ENCODE measurements at regions not wholly inside any gene's neighbourhood (a gene's known extent, or its start where the extent isn't known, plus 50 kb on each side); places are given as distances from the start of the nearest gene placed in this dataset.
"Not testable (repeated sequence)": the region's sequence is repeated elsewhere in the genome, so short reads cannot be mapped to it uniquely, and the experiment has no call there.

DNA sequence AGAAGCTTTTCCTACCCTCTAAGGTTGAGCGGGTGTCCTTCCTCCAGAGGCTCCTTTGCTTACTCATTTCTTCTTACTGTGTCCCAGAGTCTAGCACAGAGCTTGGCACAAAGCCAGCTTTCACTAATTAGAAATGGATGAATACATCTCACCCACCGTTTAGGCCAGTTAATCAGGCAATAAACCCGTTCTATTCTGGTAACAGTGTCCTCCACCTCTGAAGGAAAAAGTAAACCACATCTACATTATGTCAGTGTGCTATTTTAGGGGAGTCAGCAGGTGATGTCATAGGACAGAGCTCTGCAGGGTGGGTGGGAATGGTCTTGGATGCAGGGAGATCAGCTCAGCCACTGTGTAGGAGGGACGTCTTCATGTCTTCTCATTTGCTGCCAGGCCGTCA lies 109.2 kb downstream of the OSTF1 start:
- H3K27ac ChIP-seq (ENCODE audit: low read length): no peak overlapping the region
- no CpG with 5 or more reads among the region's 5 CpGs for WGBS (ENCODE audit: insufficient coverage, low lambda C conversion rate)
- H3K9me3 ChIP-seq (ENCODE audit: control insufficient read depth, low read depth, low read length): no peaks in the 10 kb centered on the region
- no peaks in the 10 kb centered on the region for H3K36me3 ChIP-seq (ENCODE audit: control insufficient read depth, insufficient read depth, low read length)
- H3K4me1 ChIP-seq (ENCODE audit: control insufficient read depth, insufficient read depth, low read length): no peaks in the 10 kb centered on the region
- H3K27me3 ChIP-seq (ENCODE audit: control insufficient read depth, insufficient read depth, low read length): no peaks in the 10 kb centered on the region
- no peak overlapping the region for H3K4me3 ChIP-seq (ENCODE audit: low read length)
- DNase-seq: no peak

GRCh38 chr9:75198436-75198835 lies 110.1 kb downstream of the OSTF1 start:
- Histone ChIP-seq H3K27me3 (ENCODE audit: control insufficient read depth, insufficient read depth, low read length) (no peaks in the 10 kb centered on the region), H3K4me3 (ENCODE audit: low read length) (no peak overlapping the region), H3K27ac (ENCODE audit: low read length) (no peak overlapping the region), H3K4me1 (ENCODE audit: control insufficient read depth, insufficient read depth, low read length) (no peaks in the 10 kb centered on the region), H3K36me3 (ENCODE audit: control insufficient read depth, insufficient read depth, low read length) (no peaks in the 10 kb centered on the region), H3K9me3 (ENCODE audit: control insufficient read depth, low read depth, low read length) (no peaks in the 10 kb centered on the region)
- no CpG with 5 or more reads among the region's 7 CpGs for WGBS (ENCODE audit: insufficient coverage, low lambda C conversion rate)
- DNase-seq: no peak

- H3K4me3 ChIP-seq (ENCODE audit: low read length): no peak overlapping the region
- H3K27me3 ChIP-seq (ENCODE audit: control insufficient read depth, insufficient read depth, low read length): no peaks in the 10 kb centered on the region
- H3K36me3 ChIP-seq (ENCODE audit: control insufficient read depth, insufficient read depth, low read length): no peaks in the 10 kb centered on the region
- WGBS (ENCODE audit: insufficient coverage, low lambda C conversion rate): 100% methylated on average over 1 of the region's 1 CpG
- no peaks in the 10 kb centered on the region for H3K9me3 ChIP-seq (ENCODE audit: control insufficient read depth, low read depth, low read length)
- H3K27ac ChIP-seq (ENCODE audit: low read length): no peak overlapping the region
- DNase-seq: peak in 1 of 2 donors; percentile 21
- no peaks in the 10 kb centered on the region for H3K4me1 ChIP-seq (ENCODE audit: control insufficient read depth, insufficient read depth, low read length)
Observed at GRCh38 chr9:75200892-75201470, 112.7 kb downstream of the OSTF1 start.

DNA sequence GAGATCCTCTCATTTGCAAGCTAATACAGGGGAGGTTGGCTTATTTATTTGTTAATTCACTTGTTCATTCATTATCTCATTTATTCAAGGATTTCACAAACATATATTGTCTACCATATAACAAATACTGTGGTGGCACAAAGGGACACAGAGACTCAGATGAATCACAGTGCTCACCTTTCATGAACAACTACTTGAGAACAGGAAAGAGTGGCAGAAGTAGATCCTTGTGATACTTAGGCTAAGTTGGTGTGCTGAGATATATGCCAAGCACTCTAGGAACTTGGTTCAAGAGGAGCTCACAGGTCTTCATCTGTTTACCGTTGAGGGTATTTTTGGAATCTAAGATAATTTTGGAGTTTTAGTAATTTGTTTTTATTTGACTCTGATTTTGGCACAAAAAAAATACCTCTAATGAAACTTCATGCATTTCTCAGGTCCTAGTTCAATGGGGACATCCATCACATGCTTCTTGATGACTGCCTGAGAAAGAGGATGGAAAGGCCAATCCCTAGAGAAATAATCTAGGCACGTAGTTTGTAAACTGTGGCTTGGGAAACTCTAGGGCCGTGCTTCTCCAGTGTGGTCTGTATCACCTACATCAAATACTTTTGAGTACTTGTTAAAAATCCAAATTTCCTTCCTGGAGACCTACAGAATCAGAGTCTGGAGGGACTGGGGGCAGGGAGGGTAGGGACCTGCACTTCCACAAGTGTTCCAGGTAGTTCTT lies 113.3 kb downstream of the OSTF1 start:
- no peak overlapping the region for H3K4me3 ChIP-seq (ENCODE audit: low read length)
- no peak overlapping the region for H3K27ac ChIP-seq (ENCODE audit: low read length)
- no peaks in the 10 kb centered on the region for H3K27me3 ChIP-seq (ENCODE audit: control insufficient read depth, insufficient read depth, low read length)
- H3K9me3 ChIP-seq (ENCODE audit: control insufficient read depth, low read depth, low read length): no peaks in the 10 kb centered on the region
- no peaks in the 10 kb centered on the region for H3K4me1 ChIP-seq (ENCODE audit: control insufficient read depth, insufficient read depth, low read length)
- WGBS (ENCODE audit: insufficient coverage, low lambda C conversion rate): 100% methylated on average over 1 of the region's 3 CpGs
- no peak for DNase-seq
- no peaks in the 10 kb centered on the region for H3K36me3 ChIP-seq (ENCODE audit: control insufficient read depth, insufficient read depth, low read length)

- H3K4me1 ChIP-seq (ENCODE audit: control insufficient read depth, insufficient read depth, low read length); H3K27ac ChIP-seq (ENCODE audit: low read length); H3K27me3 ChIP-seq (ENCODE audit: control insufficient read depth, insufficient read depth, low read length); DNase-seq; H3K4me3 ChIP-seq (ENCODE audit: low read length); H3K9me3 ChIP-seq (ENCODE audit: control insufficient read depth, low read depth, low read length); H3K36me3 ChIP-seq (ENCODE audit: control insufficient read depth, insufficient read depth, low read length): not testable (repeated sequence)
- no CpG with 5 or more reads among the region's 12 CpGs for WGBS (ENCODE audit: insufficient coverage, low lambda C conversion rate)
Observed at GRCh38 chr9:75207997-75208396, 119.7 kb downstream of the OSTF1 start.

- no peaks in the 10 kb centered on the region for H3K4me1 ChIP-seq (ENCODE audit: control insufficient read depth, insufficient read depth, low read length)
- no peak for DNase-seq
- H3K36me3 ChIP-seq (ENCODE audit: control insufficient read depth, insufficient read depth, low read length): no peaks in the 10 kb centered on the region
- H3K27me3 ChIP-seq (ENCODE audit: control insufficient read depth, insufficient read depth, low read length): no peaks in the 10 kb centered on the region
- H3K27ac ChIP-seq (ENCODE audit: low read length): no peak overlapping the region
- peaks cover 2% of the 10 kb centered on the region for H3K9me3 ChIP-seq (ENCODE audit: control insufficient read depth, low read depth, low read length)
- no peak overlapping the region for H3K4me3 ChIP-seq (ENCODE audit: low read length)
- whole genome bisulfite sequencing (ENCODE audit: insufficient coverage, low lambda C conversion rate): 80% methylated on average over 1 of the region's 3 CpGs
Observed at GRCh38 chr9:75210215-75210614, 121.9 kb downstream of the OSTF1 start.

DNA sequence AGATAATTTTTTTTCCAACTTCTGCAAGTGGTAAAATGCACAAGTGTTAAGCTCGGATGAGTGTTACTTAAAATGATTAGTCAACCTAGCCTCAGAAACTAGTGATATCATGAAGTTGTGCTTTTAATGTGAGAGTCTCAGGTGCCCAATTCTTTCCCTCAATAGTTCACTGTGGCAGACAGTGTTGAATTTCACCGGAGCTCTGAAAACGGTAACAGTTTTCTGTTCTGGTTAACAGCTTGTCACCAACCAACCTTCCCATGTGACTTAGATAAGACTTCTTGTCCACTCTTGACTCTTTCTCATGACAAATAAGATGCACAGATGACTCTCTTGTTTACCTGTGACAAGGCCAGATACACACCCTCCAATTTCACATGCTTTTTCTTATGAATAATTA lies 125.5 kb downstream of the OSTF1 start:
- no peaks in the 10 kb centered on the region for H3K4me1 ChIP-seq (ENCODE audit: control insufficient read depth, insufficient read depth, low read length)
- H3K27ac ChIP-seq (ENCODE audit: low read length): no peak overlapping the region
- no CpG with 5 or more reads among the region's 3 CpGs for WGBS (ENCODE audit: insufficient coverage, low lambda C conversion rate)
- H3K4me3 ChIP-seq (ENCODE audit: low read length): no peak overlapping the region
- H3K27me3 ChIP-seq (ENCODE audit: control insufficient read depth, insufficient read depth, low read length): no peaks in the 10 kb centered on the region
- peaks cover 2% of the 10 kb centered on the region for H3K9me3 ChIP-seq (ENCODE audit: control insufficient read depth, low read depth, low read length)
- H3K36me3 ChIP-seq (ENCODE audit: control insufficient read depth, insufficient read depth, low read length): no peaks in the 10 kb centered on the region
- no peak for DNase-seq

DNA sequence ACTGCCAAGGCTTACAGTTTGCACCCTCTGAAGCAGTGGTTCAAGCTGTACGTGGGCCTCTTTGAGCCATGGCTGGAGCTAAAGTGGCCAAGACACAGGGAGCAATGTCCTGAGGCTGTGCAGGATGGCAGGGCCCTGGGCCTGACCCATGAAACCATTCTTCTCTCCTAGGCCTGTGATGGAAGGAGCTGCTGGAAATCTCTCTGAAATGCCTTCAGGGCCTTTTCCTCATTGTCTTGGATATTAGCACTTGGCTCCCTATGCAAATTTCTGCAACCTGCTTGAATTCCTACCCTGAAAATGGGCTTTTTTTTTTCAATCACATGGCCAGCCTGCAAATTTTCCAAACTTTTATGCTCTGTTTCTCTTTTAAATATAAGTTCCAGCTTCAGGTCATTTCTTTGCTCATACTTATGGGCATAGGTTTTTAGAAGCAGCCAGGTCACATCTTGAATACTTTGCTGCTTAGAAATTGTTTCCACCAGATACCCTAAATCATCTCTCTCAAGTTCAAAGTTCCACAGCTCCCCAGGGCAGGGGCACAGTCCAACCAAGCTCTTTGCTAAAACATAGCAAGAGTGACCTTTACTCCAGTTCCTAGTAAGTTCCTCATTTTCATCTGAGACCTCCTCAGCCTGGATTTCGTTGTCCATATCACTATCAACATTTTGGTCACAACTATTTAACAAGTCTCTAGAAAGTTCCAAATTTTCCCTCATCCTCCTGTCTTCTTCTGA lies 138.3 kb downstream of the OSTF1 start:
- Histone ChIP-seq H3K27me3 (ENCODE audit: control insufficient read depth, insufficient read depth, low read length) (no peaks in the 10 kb centered on the region), H3K4me3 (ENCODE audit: low read length) (no peak overlapping the region), H3K27ac (ENCODE audit: low read length) (no peak overlapping the region), H3K9me3 (ENCODE audit: control insufficient read depth, low read depth, low read length) (peaks cover 5% of the 10 kb centered on the region), H3K4me1 (ENCODE audit: control insufficient read depth, insufficient read depth, low read length) (peaks cover 12% of the 10 kb centered on the region), H3K36me3 (ENCODE audit: control insufficient read depth, insufficient read depth, low read length) (no peaks in the 10 kb centered on the region)
- no peak for DNase-seq
- 80% methylated on average over 1 of the region's 2 CpGs for WGBS (ENCODE audit: insufficient coverage, low lambda C conversion rate)

GRCh38 chr9:75228893-75229292 lies 140.6 kb downstream of the OSTF1 start:
- H3K27me3 ChIP-seq (ENCODE audit: control insufficient read depth, insufficient read depth, low read length): no peaks in the 10 kb centered on the region
- no peak for DNase-seq
- no peaks in the 10 kb centered on the region for H3K36me3 ChIP-seq (ENCODE audit: control insufficient read depth, insufficient read depth, low read length)
- H3K27ac ChIP-seq (ENCODE audit: low read length): no peak overlapping the region
- no CpG with 5 or more reads among the region's 3 CpGs for WGBS (ENCODE audit: insufficient coverage, low lambda C conversion rate)
- peaks cover 5% of the 10 kb centered on the region for H3K9me3 ChIP-seq (ENCODE audit: control insufficient read depth, low read depth, low read length)
- H3K4me1 ChIP-seq (ENCODE audit: control insufficient read depth, insufficient read depth, low read length): peaks cover 12% of the 10 kb centered on the region
- H3K4me3 ChIP-seq (ENCODE audit: low read length): no peak overlapping the region

DNA sequence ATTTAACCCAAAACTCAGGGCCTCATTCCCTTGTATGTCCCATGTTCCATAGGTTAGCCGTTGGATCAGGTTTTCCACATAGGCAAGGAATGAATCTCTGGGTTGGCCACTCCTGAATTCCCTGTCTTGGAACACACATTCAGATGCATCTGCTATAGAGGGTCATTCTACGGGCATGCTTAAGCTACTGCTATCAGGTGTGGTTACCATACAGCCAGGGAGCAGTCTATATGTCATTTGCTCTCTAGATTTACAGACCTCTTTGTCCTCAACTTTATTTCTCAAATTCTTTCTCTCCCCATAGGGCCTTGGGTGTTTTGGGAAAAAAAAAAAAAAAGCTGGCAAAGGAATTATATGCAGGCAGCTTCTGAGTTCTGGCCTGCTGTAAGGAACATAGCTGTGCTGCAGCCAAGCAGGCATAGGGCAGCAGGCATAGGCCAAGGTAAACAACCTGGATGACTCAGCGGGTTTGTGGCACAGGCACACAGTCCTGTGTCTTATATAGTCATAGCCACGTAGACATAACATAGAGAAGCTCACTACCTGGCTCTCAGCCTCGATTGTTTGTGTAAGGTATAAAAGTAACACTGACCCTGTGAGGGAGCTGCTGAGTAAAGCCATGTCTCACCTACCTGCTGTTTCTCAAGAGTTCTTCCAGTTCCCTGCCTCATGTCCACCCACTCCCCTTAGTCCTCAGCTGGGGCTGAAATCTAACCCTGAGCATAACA lies 141.5 kb downstream of the OSTF1 start:
- H3K27ac ChIP-seq (ENCODE audit: low read length): peak overlapping the region; percentile 53
- no peak overlapping the region for H3K4me3 ChIP-seq (ENCODE audit: low read length)
- H3K9me3 ChIP-seq (ENCODE audit: control insufficient read depth, low read depth, low read length): peaks cover 5% of the 10 kb centered on the region
- WGBS (ENCODE audit: insufficient coverage, low lambda C conversion rate): no CpG with 5 or more reads among the region's 5 CpGs
- H3K4me1 ChIP-seq (ENCODE audit: control insufficient read depth, insufficient read depth, low read length): peaks cover 12% of the 10 kb centered on the region
- DNase-seq: no peak
- no peaks in the 10 kb centered on the region for H3K27me3 ChIP-seq (ENCODE audit: control insufficient read depth, insufficient read depth, low read length)
- no peaks in the 10 kb centered on the region for H3K36me3 ChIP-seq (ENCODE audit: control insufficient read depth, insufficient read depth, low read length)

Data from large intestine (tissue), 3 donors.